HL-60 (cell line): ENCODE measurements at regions not wholly inside any gene's neighbourhood (a gene's known extent, or its start where the extent isn't known, plus 50 kb on each side); places are given as distances from the start of the nearest gene placed in this dataset.

Source experiments
- DNase-seq, 2 experiments: peaks; one replicate each; pipeline ENCODE4 v3.0.0-alpha.2; 2010 to 2020; ENCODE audit warnings: low read depth in 1 of 2, low spot score in 1 of 2
- H3K27ac ChIP-seq: fragments of 250-450 bp; sonication (Bioruptor Pico); replicated peaks from 2 replicates; pipeline ENCODE4 v1.5.1; 2020; ENCODE audit warnings: mild to moderate bottlenecking, moderate library complexity
- H3K27me3 ChIP-seq: fragments of 250-450 bp; sonication (Bioruptor Pico); 2 replicates; pipeline ENCODE4 v1.5.1; 2021; ENCODE audit warnings: mild to moderate bottlenecking, moderate library complexity; ENCODE audit not compliant: insufficient read depth, poor library complexity, severe bottlenecking
- H3K4me3 ChIP-seq: replicated peaks from 2 replicates; pipeline ENCODE4 v1.5.1; 2011; ENCODE audit warnings: mild to moderate bottlenecking, control low read depth, low read length; ENCODE audit not compliant: insufficient read depth
- GABPA ChIP-seq: IDR thresholded peaks from 2 replicates; pipeline ENCODE4 v1.6.1; 2012; ENCODE audit warnings: low read depth
- POLR2AphosphoS5 ChIP-seq: IDR thresholded peaks from 2 replicates; pipeline ENCODE4 v1.6.1; 2012; ENCODE audit warnings: low read depth
- SPI1 ChIP-seq: IDR thresholded peaks from 2 replicates; pipeline ENCODE4 v1.6.1; 2012; ENCODE audit warnings: low read depth, mild to moderate bottlenecking, borderline replicate concordance
- TF ChIP-seq, protein P1 (sequence below): IDR thresholded peaks from 2 replicates; pipeline ENCODE4 v1.6.1; 2012; ENCODE audit warnings: low read depth; ENCODE audit not compliant: insufficient replicate concordance
- TF ChIP-seq, protein P2 (sequence below): IDR thresholded peaks from one replicate; pipeline ENCODE4 v1.5.1; 2011; ENCODE audit warnings: low read length, control low read depth, inconsistent platforms; ENCODE audit not compliant: insufficient read depth

DNA sequence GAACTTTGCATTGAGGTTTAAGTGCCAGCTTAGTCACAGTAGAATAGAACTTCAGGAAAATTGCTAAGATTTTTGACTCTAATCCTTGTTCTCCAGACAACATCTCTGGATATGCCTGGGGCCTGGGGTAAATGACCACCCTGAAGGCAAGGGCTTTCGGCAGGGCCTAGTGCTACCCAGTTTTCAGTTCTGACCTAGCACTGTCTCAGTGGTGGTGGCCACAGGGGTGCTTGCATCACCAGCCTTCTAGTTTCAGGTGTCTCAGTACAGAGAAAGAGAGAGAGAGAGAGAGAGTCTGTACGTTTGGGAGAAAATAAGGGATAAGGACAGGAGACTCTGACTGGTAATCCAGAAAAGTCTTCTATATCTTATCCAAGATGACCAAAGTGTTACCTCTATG, 890.5 kb downstream of the JRKL start:
- no peak overlapping the region for H3K4me3 ChIP-seq
- DNase-seq: no peak
- no peaks in the 10 kb centered on the region for H3K27me3 ChIP-seq
- no peak overlapping the region for H3K27ac ChIP-seq
- TF ChIP-seq POLR2AphosphoS5: no peak
- TF ChIP-seq, protein P1, sequence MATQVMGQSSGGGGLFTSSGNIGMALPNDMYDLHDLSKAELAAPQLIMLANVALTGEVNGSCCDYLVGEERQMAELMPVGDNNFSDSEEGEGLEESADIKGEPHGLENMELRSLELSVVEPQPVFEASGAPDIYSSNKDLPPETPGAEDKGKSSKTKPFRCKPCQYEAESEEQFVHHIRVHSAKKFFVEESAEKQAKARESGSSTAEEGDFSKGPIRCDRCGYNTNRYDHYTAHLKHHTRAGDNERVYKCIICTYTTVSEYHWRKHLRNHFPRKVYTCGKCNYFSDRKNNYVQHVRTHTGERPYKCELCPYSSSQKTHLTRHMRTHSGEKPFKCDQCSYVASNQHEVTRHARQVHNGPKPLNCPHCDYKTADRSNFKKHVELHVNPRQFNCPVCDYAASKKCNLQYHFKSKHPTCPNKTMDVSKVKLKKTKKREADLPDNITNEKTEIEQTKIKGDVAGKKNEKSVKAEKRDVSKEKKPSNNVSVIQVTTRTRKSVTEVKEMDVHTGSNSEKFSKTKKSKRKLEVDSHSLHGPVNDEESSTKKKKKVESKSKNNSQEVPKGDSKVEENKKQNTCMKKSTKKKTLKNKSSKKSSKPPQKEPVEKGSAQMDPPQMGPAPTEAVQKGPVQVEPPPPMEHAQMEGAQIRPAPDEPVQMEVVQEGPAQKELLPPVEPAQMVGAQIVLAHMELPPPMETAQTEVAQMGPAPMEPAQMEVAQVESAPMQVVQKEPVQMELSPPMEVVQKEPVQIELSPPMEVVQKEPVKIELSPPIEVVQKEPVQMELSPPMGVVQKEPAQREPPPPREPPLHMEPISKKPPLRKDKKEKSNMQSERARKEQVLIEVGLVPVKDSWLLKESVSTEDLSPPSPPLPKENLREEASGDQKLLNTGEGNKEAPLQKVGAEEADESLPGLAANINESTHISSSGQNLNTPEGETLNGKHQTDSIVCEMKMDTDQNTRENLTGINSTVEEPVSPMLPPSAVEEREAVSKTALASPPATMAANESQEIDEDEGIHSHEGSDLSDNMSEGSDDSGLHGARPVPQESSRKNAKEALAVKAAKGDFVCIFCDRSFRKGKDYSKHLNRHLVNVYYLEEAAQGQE: no peak
- TF ChIP-seq, protein P2, sequence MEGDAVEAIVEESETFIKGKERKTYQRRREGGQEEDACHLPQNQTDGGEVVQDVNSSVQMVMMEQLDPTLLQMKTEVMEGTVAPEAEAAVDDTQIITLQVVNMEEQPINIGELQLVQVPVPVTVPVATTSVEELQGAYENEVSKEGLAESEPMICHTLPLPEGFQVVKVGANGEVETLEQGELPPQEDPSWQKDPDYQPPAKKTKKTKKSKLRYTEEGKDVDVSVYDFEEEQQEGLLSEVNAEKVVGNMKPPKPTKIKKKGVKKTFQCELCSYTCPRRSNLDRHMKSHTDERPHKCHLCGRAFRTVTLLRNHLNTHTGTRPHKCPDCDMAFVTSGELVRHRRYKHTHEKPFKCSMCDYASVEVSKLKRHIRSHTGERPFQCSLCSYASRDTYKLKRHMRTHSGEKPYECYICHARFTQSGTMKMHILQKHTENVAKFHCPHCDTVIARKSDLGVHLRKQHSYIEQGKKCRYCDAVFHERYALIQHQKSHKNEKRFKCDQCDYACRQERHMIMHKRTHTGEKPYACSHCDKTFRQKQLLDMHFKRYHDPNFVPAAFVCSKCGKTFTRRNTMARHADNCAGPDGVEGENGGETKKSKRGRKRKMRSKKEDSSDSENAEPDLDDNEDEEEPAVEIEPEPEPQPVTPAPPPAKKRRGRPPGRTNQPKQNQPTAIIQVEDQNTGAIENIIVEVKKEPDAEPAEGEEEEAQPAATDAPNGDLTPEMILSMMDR: no peak
- TF ChIP-seq GABPA: no peak
- TF ChIP-seq SPI1: no peak

DNA sequence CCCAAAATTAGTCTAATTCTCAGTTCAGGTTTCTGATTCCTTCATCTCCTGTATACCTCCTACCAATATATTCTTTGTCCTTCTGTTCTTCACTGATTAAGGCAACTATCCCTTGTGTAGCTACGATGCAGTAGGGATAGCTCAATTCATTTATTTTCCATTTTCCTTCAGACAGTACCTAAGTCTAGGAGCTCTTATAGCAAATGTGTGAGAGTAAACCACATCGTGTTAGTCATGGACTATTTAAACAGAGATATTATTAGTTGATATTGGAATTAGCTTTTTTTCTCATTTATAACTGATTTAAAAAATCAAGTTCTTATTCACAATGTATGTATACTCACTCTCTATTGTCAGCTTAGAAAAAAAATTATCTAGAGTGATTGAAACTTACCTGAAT, 900.0 kb downstream of the JRKL start:
- no peaks in the 10 kb centered on the region for H3K27me3 ChIP-seq
- no peak for DNase-seq
- no peak overlapping the region for H3K27ac ChIP-seq
- TF ChIP-seq POLR2AphosphoS5 (no peak), GABPA (no peak), SPI1 (no peak)
- TF ChIP-seq, protein P1: no peak
- TF ChIP-seq, protein P2: no peak
- H3K4me3 ChIP-seq: no peak overlapping the region

DNA sequence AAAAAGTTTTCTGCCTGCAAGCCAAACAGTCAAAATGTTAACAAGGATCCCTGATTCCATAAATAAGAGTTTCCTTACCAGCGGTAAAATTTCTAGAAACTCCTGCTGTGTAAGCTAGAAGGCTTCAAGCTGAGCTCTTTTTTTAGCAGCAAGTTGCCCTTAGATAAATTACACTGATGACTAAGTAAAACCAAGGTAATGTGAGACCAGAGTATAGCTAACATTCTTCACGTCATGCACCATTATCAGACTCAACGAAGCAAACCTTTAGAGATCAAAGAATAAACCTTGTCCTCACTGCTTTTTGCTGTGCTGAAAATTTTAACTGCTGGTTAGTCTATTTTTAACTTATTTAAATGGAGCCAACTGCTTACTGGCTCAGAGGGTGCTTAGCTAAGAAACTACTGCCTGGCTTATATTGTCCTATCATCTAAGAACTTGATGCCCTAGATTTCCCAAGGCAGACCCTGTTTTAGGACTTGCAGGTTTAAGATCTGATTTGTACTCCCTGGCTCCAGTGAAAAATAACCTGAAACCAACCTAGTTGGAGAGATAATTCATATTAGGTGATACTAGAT, 900.7 kb downstream of the JRKL start:
- DNase-seq: no peak
- Histone ChIP-seq H3K4me3 (no peak overlapping the region), H3K27ac (no peak overlapping the region), H3K27me3 (no peaks in the 10 kb centered on the region)
- no peak for TF ChIP-seq GABPA
- TF ChIP-seq POLR2AphosphoS5: no peak
- TF ChIP-seq, protein P2: no peak
- TF ChIP-seq, protein P1: no peak
- TF ChIP-seq SPI1: no peak
